HG03469 (cell line): ENCODE measurements at regions not wholly inside any gene's neighbourhood (a gene's known extent, or its start where the extent isn't known, plus 50 kb on each side); places are given as distances from the start of the nearest gene placed in this dataset.

Experiments
- ATAC-seq: cut with Tn5 transposase; IDR thresholded peaks from one replicate; pipeline ENCODE4 v1.9.1; 2021; ENCODE audit warnings: mild to moderate bottlenecking, moderate library complexity, moderate number of reproducible peaks; ENCODE audit not compliant: unreplicated experiment

DNA sequence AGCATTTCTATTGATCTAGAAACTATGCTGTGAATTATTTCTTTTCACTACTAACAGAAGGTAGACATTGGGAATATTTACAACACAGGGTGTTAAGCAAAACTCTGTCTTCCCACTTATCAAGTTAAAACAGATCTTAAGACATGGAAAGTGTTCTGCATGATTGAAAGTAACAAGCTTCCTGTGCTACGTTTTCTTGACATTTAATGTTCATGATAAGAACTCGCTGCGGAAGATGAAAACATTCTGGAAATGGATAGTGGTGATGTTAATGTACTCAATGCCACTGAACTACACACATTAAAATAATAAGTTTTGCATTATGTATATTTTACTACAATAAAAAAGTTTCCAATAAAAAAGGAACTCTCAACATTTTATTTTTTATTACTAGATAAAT, 74.4 kb upstream of the SCN7A start:
- ATAC-seq: no peak

DNA sequence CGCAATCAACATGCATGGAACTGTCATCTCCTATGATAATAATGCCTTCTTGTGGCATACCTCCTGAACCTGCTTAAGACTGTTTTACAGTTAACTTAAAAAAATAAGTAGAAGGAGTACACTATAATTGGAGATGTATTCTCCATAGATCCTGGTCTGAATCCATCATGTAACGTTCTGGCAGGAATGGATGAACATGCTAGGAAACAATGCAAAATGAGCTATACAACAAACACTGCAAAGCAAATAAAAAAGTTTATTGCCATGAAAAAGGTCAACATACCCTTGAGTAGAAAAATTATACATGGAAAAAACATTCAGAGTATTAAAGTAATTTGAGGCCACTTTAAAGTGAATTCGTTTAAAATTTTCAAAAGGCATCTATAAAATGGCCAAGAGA, 71.5 kb upstream of the SCN7A start:
- no peak for ATAC-seq

DNA sequence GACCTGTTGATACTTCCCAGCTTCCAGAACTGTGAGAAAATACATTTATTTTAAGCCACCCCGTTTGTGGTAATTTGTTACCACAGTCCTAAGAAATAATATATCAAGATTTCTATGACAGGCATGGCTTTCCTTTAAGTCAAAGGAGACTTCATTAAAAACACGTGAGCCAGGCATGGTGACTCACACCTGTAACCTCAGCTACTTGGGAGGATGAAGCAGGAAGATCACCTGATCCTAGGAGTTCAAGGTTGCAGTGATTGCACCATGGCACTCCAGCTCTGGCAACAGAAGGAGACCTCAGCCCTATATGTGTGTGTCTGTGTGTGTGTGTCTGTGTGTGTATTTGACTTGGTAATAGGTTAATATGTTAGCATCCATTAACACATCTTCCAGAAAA, 69.8 kb upstream of the SCN7A start:
- ATAC-seq: no peak

DNA sequence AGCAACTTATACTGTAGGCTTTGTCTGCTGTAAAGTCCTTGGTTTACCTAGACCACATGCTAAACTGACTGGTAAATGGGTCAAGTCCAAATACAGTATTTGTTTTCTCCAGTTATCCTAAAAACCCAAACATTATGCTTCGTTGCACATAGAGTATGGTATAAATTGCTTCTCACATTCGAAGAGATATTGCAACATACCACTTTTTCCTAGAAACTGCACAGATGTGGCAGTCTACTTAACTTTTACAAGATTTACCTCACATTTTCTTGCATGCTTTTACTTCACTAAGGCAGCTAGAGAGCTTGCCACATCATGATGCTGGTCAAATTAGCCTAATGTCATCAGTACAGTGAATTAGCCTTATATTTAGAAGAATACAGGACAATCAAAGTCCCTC, 66.0 kb upstream of the SCN7A start:
- no peak for ATAC-seq

DNA sequence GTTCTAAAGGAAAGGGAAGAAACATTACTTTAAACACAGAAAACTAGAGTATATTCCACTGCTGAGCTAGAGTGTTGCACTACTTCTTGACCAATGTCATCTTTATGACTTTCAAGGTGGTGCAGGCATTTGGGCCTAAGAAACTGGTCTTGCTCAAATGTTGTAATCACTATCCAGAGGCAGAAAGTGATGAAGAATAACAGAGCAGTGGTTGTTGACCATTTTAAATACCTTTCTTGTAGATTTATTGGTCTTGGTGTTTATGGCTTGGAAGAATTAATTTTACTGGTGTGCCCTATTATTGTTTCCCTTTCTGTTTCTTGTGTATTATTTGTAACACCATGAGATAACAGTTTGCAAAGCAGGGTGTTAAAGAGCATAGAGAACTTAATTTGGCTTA, 56.9 kb upstream of the SCN7A start:
- no peak for ATAC-seq

DNA sequence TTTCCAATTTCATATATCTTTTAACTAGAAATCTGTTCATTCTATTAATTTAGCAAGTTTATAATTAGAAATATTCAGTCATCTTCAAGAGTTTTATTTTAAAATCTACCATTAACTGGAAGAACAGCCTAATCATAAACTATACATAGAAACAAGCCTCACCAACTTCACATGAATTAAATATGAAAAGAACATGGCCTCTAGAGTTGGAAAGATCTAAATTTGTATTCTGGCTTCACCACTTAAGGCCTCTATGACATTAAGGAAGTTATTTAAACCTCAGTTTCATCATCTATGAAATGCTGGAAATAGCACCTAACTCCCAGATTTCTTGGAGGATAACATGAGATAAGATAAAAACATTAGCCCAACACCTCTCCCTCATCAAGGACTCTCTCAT, 51.4 kb upstream of the SCN7A start:
- no peak for ATAC-seq
